HL-60 (cell line): ENCODE measurements at regions not wholly inside any gene's neighbourhood (a gene's known extent, or its start where the extent isn't known, plus 50 kb on each side); places are given as distances from the start of the nearest gene placed in this dataset.

Experiments
- DNase-seq, 2 experiments: peaks; one replicate each; pipeline ENCODE4 v3.0.0-alpha.2; 2010 to 2020; ENCODE audit warnings: low read depth in 1 of 2, low spot score in 1 of 2
- H3K27ac ChIP-seq: fragments of 250-450 bp; sonication (Bioruptor Pico); replicated peaks from 2 replicates; pipeline ENCODE4 v1.5.1; 2020; ENCODE audit warnings: mild to moderate bottlenecking, moderate library complexity
- H3K27me3 ChIP-seq: fragments of 250-450 bp; sonication (Bioruptor Pico); 2 replicates; pipeline ENCODE4 v1.5.1; 2021; ENCODE audit warnings: mild to moderate bottlenecking, moderate library complexity; ENCODE audit not compliant: insufficient read depth, poor library complexity, severe bottlenecking
- H3K4me3 ChIP-seq: replicated peaks from 2 replicates; pipeline ENCODE4 v1.5.1; 2011; ENCODE audit warnings: mild to moderate bottlenecking, control low read depth, low read length; ENCODE audit not compliant: insufficient read depth
- GABPA ChIP-seq: IDR thresholded peaks from 2 replicates; pipeline ENCODE4 v1.6.1; 2012; ENCODE audit warnings: low read depth
- POLR2AphosphoS5 ChIP-seq: IDR thresholded peaks from 2 replicates; pipeline ENCODE4 v1.6.1; 2012; ENCODE audit warnings: low read depth
- SPI1 ChIP-seq: IDR thresholded peaks from 2 replicates; pipeline ENCODE4 v1.6.1; 2012; ENCODE audit warnings: low read depth, mild to moderate bottlenecking, borderline replicate concordance
- TF ChIP-seq, protein P1 (sequence below): IDR thresholded peaks from one replicate; pipeline ENCODE4 v1.5.1; 2011; ENCODE audit warnings: low read length, control low read depth, inconsistent platforms; ENCODE audit not compliant: insufficient read depth
- TF ChIP-seq, protein P2 (sequence below): IDR thresholded peaks from 2 replicates; pipeline ENCODE4 v1.6.1; 2012; ENCODE audit warnings: low read depth; ENCODE audit not compliant: insufficient replicate concordance

DNA sequence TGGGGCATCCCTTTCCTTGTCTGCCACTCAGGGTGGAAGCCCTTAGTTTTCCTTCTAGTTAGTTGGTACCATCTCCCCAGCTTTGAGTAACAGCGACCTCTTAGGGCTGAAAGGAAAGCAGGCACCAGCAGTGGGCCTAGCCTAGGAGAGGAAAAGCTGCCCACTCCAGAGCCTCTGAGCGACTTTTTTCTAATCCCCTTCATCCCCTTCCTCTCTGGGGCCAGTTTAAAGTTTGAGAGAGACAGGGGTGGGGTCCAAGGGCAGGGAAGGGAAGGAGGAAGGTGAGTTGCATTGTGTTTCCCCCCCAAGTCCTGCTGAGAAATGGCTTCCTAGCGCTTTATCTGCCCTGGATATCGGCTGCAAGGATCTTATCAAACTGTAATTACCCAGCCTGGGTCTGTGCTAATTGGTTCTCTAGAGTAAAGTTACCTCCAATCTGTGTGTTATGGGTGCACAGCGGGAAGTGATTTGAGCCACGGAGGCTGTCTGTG, 573.9 kb upstream of the CADM1 start:
- Histone ChIP-seq H3K27me3 (no peaks in the 10 kb centered on the region), H3K27ac (no peak overlapping the region), H3K4me3 (no peak overlapping the region)
- TF ChIP-seq, protein P1, sequence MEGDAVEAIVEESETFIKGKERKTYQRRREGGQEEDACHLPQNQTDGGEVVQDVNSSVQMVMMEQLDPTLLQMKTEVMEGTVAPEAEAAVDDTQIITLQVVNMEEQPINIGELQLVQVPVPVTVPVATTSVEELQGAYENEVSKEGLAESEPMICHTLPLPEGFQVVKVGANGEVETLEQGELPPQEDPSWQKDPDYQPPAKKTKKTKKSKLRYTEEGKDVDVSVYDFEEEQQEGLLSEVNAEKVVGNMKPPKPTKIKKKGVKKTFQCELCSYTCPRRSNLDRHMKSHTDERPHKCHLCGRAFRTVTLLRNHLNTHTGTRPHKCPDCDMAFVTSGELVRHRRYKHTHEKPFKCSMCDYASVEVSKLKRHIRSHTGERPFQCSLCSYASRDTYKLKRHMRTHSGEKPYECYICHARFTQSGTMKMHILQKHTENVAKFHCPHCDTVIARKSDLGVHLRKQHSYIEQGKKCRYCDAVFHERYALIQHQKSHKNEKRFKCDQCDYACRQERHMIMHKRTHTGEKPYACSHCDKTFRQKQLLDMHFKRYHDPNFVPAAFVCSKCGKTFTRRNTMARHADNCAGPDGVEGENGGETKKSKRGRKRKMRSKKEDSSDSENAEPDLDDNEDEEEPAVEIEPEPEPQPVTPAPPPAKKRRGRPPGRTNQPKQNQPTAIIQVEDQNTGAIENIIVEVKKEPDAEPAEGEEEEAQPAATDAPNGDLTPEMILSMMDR: no peak
- no peak for TF ChIP-seq GABPA
- TF ChIP-seq, protein P2, sequence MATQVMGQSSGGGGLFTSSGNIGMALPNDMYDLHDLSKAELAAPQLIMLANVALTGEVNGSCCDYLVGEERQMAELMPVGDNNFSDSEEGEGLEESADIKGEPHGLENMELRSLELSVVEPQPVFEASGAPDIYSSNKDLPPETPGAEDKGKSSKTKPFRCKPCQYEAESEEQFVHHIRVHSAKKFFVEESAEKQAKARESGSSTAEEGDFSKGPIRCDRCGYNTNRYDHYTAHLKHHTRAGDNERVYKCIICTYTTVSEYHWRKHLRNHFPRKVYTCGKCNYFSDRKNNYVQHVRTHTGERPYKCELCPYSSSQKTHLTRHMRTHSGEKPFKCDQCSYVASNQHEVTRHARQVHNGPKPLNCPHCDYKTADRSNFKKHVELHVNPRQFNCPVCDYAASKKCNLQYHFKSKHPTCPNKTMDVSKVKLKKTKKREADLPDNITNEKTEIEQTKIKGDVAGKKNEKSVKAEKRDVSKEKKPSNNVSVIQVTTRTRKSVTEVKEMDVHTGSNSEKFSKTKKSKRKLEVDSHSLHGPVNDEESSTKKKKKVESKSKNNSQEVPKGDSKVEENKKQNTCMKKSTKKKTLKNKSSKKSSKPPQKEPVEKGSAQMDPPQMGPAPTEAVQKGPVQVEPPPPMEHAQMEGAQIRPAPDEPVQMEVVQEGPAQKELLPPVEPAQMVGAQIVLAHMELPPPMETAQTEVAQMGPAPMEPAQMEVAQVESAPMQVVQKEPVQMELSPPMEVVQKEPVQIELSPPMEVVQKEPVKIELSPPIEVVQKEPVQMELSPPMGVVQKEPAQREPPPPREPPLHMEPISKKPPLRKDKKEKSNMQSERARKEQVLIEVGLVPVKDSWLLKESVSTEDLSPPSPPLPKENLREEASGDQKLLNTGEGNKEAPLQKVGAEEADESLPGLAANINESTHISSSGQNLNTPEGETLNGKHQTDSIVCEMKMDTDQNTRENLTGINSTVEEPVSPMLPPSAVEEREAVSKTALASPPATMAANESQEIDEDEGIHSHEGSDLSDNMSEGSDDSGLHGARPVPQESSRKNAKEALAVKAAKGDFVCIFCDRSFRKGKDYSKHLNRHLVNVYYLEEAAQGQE: no peak
- no peak for TF ChIP-seq POLR2AphosphoS5
- no peak for DNase-seq

DNA sequence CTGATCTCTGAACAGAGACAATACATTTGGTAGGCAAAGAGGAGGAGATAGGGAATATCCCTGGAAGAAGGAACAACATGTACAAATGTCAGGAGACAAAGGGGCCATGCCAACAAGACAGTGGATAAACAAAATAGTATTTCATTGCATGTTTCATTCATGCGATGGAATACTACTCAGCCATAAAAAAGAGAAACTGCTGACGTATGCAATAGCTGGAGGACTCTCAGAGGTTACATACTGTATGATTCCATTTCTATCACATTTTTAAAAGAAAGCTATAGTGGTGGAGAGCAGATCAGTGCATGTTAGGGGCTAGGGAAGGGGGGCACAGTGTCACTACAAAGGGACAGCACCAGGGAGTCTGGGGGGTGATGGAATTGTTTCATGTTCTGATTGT, 572.9 kb upstream of the CADM1 start:
- H3K27me3 ChIP-seq: no peaks in the 10 kb centered on the region

GRCh38 chr11:116073854-116074837, 569.9 kb upstream of the CADM1 start:
- no peak for DNase-seq
- Histone ChIP-seq H3K27ac (no peak overlapping the region), H3K27me3 (no peaks in the 10 kb centered on the region), H3K4me3 (no peak overlapping the region)
- TF ChIP-seq, protein P1: no peak
- TF ChIP-seq GABPA (no peak), SPI1 (no peak)

More for the DNA sequence above, 572.9 kb upstream of the CADM1 start:
- Histone ChIP-seq H3K27ac (no peak overlapping the region), H3K4me3 (no peak overlapping the region)
- DNase-seq: no peak
- TF ChIP-seq GABPA: no peak
- no peak for TF ChIP-seq POLR2AphosphoS5
- TF ChIP-seq, protein P1: no peak
- no peak for TF ChIP-seq SPI1
- TF ChIP-seq, protein P2: no peak
